GM19324 (cell line): ENCODE measurements at regions not wholly inside any gene's neighbourhood (a gene's known extent, or its start where the extent isn't known, plus 50 kb on each side); places are given as distances from the start of the nearest gene placed in this dataset.

ENCODE experiments used
- ATAC-seq: cut with Tn5 transposase; IDR thresholded peaks from one replicate; pipeline ENCODE4 v1.9.1; 2021; ENCODE audit warnings: mild to moderate bottlenecking, moderate library complexity; ENCODE audit not compliant: unreplicated experiment, low FRiP score

DNA sequence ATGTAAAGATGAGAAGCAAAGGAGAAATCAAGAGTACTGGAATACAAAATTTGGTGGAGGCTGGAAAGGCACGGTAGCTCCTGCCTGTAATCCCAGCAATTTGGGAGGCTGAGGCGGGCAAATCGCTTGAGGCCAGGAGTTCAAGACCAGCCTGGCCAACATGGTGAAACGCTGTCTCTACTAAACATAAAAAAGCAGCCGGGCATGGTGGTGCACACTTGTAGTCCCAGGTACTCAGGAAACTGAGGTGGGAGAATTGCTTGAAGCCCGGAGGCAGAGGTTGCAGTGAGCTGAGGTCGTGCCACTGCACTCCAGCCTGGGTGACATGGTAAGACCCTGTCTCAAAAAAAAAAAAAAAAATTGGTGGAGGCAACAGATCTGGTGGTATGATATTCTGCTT lies 1086.0 kb downstream of the NLGN4X start:
- ATAC-seq = no peak

GRCh38 chrX:5122181-5122678 lies 1106.4 kb downstream of the NLGN4X start:
- no peak for ATAC-seq

GRCh38 chrX:5117816-5118215 lies 1110.9 kb downstream of the NLGN4X start:
- ATAC-seq = no peak

DNA sequence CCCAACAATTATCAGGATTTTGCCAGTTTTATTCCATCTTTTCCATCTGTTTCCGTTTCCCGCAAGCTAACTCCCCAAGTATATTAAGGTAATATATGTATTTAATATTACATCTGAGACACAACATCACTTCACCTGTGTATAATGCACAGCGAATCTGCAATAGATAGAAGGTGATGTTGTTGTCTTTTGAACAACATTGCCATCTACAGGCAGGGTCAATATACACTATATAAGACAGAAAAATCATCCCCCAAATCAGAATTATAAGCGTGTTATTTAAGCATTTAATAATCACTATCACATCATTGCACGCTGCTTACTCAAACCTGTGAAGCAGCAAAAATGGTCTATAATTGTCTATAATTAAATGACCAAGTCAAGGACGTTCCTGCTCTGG lies 1115.5 kb downstream of the NLGN4X start:
- no peak for ATAC-seq

GRCh38 chrX:5100004-5100403 lies 1128.7 kb downstream of the NLGN4X start:
- ATAC-seq = no peak

DNA sequence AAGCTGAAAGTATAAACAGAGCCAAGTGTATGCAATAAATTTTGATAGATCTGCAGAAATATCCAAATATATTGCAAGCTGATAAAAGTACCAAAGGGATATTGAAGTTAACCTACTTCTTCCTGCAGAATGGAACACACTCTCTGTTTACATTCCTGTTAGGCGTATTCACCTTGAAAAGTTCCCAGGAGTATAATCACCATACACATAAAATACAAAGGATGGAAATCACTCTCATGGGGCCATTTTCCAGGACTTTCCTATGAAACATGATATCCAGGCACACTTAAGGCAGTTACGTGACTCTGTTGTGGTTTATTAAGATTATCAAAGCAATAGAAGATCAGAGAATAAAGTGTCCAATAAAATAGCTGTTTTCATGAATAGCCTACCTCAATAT lies 1142.3 kb downstream of the NLGN4X start:
- no peak for ATAC-seq

DNA sequence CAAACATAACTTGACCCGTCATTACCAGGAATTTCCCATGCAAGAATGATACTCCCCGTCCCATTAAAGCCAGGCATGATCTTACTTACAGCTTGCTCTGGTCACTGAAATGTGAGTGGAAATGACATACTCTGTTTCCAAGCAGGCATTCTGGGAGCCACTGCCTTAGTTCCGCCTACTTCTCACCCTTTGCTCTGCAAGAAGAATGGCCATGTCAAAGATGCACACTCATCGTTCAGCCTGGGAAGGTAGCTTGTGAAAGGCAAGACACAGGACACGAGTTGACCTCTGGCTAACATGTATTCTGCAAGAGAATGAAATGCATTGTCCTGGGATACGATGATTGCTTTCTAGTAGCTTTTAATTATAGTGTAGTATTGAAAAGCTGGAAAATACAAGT lies 1144.4 kb downstream of the NLGN4X start:
- no peak for ATAC-seq

GRCh38 chrX:5082705-5083104 lies 1146.0 kb downstream of the NLGN4X start:
- no peak for ATAC-seq

DNA sequence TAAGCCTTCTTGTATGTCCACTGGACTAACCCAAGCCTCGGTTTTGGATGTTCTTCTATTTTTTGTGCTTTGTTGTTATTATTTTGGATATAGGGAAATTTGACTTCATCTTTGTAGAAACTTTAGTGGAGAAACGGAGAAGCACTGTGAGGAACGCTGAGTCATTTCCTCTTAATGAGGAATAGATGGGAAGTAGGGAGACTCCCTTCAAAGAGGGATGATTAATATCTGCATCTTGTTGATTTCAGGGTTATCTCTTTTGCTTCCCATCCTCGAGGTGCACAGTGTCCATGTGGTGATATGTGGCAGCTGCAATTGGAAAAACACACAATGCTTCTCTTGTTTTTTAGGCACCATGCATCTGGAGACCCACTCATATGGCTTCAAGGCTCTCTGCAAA lies 1147.9 kb downstream of the NLGN4X start:
- no peak for ATAC-seq

GRCh38 chrX:5068550-5068949 lies 1160.1 kb downstream of the NLGN4X start:
- ATAC-seq = no peak

GRCh38 chrX:5057786-5058185 lies 1170.9 kb downstream of the NLGN4X start:
- no peak for ATAC-seq

DNA sequence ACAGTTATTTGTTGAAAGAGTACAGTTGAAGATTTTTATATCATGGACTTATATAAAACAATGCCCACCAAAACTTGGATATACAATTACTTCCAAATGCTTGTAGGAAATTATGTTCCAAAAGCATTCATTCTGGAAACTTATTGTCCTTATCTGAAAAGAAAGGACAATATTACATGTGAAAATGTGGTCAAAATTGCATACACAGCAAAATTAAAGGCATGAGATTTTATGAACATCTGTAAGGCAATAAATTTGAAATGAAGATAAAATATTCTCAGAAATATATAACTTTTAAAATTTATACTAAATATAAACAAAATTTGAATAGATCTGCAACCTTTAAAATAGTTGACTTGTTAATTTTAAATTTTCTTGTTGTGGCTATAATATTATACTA lies 1173.8 kb downstream of the NLGN4X start:
- ATAC-seq = no peak

- ATAC-seq = no peak
Measured at GRCh38 chrX:5051831-5052491, 1176.7 kb downstream of the NLGN4X start.

DNA sequence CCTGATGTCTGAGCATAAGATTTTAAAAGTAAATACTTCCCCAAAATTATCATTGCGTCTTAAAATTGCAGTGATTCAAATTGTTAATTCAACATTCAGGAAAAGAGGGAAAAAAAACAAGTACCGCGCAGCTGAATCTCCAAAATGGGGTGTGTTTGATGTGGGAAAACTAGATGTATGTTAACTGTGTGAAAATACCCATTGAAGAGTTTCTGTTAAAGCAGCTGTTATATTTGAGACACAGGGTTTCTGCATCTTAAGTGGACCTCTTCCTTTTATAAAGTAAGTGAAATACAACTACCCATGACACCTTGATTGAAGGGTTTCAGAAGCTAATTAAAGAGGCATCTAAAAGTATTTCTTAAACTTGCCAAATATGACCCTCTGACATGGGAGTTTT lies 1186.1 kb downstream of the NLGN4X start:
- ATAC-seq = no peak

- no peak for ATAC-seq
Measured at GRCh38 chrX:5031792-5032191, 1196.9 kb downstream of the NLGN4X start.

DNA sequence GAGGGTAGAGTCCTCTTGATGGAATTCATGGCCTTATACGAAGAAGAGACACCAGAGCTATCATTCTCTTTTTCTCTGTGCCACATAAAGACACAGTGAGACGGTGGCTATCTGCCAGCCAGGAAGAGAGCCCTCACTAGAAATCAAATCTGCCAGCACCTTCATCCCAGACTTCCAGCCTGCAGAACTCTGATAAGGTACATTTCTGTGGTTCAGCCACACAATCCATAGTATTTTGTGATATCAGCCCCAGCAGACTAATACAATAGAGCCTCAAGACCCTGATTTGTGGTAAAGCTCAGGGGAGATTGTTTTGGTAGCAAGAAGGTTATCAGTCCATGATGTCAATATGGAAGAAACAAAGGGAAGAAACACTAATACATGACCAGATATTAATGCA lies 1213.2 kb downstream of the NLGN4X start:
- ATAC-seq = no peak

DNA sequence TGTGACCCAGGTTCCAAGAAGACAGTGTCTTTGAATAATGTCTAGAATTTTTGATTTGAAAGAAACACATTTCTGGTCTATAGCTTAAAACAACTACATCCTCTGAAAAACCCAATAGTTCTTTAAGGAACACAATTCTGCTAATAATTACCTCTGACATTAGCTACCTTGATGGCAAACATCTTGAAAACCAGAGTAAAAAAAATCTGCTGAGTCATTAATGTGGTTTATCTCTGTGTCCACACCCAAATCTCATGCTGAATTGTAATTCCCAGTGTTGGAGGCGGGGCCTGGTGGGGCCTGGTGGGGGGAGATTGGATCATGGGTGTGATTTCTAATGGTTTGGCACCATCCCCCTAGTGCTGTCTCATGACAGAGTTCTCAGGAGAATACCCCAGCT lies 1233.8 kb downstream of the NLGN4X start:
- ATAC-seq = no peak

GRCh38 chrX:4978613-4979012 lies 1250.1 kb downstream of the NLGN4X start:
- no peak for ATAC-seq

DNA sequence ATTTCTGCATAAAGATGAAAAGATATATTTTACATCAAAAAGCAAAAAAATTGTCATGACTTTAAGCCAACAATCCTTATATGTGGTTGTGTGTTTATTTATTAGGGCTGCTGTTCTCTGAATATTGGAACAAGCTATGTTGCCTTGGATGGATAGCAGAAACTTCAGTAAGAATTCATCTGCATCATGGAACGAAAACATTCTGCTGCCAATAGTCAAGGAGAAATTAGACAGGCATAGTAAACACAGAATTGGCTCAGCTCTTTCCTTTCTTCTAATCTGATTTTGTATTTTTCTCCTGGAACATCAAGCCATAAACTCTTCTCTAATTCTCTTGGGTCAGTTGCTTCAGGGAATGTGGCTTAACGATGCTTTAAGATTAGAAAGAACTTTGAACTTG lies 1257.0 kb downstream of the NLGN4X start:
- no peak for ATAC-seq

- no peak for ATAC-seq
Measured at GRCh38 chrX:4964112-4964511, 1250.7 kb upstream of the PRKX start.

DNA sequence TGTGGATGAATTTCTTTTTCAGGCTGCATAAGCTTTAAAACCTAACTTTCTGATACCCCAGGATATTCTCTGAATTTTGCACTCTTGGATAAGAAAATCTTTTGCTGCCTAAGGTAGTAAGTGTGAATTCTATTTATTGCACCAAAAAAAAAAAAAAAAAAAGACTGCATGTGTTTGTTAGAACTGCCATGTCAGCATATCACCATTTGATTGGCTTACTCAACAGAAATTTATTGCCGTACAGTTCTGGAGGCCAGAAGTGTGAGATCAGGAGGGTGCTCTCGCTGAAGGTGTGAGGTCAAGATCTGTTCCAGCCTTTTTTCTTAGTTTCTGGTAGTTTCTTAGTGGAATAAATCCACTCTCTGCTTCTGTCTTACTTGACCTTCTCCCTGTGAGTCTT lies 1250.0 kb upstream of the PRKX start:
- no peak for ATAC-seq

DNA sequence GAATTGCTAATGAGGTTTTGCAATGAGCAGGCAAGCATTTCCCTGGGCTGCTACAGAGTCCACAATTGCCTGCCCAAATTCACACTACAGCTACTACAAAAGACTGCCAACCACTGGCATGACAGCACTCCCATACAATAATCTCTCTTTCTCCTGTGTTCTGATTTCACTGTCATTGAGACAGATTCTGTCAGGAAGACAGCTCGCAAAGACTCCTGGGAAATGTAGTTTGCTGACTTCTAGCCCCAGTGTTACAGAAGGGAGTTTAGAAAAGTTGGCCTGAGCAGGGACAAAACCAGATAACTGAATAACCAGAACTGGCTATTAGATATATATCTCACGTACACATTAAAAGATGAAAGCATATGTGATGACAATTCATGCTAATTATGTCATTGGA lies 1231.3 kb upstream of the PRKX start:
- ATAC-seq = no peak

GRCh38 chrX:4936315-4936714 lies 1222.9 kb upstream of the PRKX start:
- ATAC-seq = no peak
